Neuronal stem cell (in vitro differentiated cells): ENCODE measurements at regions not wholly inside any gene's neighbourhood (a gene's known extent, or its start where the extent isn't known, plus 50 kb on each side); places are given as distances from the start of the nearest gene placed in this dataset.

Source experiments
- DNase-seq: peaks from one replicate; pipeline ENCODE4 v3.0.0-alpha.2; 2013; ENCODE audit warnings: low spot score
- H2AFZ ChIP-seq: one replicate; pipeline ENCODE4 v1.6.1; 2013; ENCODE audit warnings: mild to moderate bottlenecking, low read length, inconsistent platforms
- H2AK5ac ChIP-seq: 2 replicates; pipeline ENCODE4 v1.6.1; 2013; ENCODE audit warnings: low read depth, mild to moderate bottlenecking, inconsistent platforms, low read length, moderate library complexity, mixed read lengths
- H2BK120ac ChIP-seq: 2 replicates; pipeline ENCODE4 v1.6.1; 2013; ENCODE audit warnings: low read depth, mild to moderate bottlenecking, inconsistent platforms, low read length, moderate library complexity, mixed read lengths
- H2BK12ac ChIP-seq: one replicate; pipeline ENCODE4 v1.6.1; 2013; ENCODE audit warnings: low read length, inconsistent platforms
- H2BK15ac ChIP-seq: 2 replicates; pipeline ENCODE4 v1.6.1; 2013; ENCODE audit warnings: mild to moderate bottlenecking, low read length, inconsistent platforms, mixed read lengths
- H2BK5ac ChIP-seq: one replicate; pipeline ENCODE4 v1.6.1; 2013; ENCODE audit warnings: inconsistent platforms, mild to moderate bottlenecking, low read length, moderate library complexity
- H3K14ac ChIP-seq: one replicate; pipeline ENCODE4 v1.6.1; 2013; ENCODE audit warnings: low read length, inconsistent platforms
- H3K18ac ChIP-seq: 2 replicates; pipeline ENCODE4 v1.6.1; 2013; ENCODE audit warnings: low read length, inconsistent platforms
- H3K23ac ChIP-seq: 2 replicates; pipeline ENCODE4 v1.6.1; 2013; ENCODE audit warnings: low read depth, mild to moderate bottlenecking, mixed read lengths, low read length, inconsistent platforms; ENCODE audit not compliant: poor library complexity
- H3K27ac ChIP-seq: replicated peaks from 3 replicates; pipeline ENCODE4 v1.5.1; 2013; ENCODE audit warnings: low read length, inconsistent platforms
- H3K27me3 ChIP-seq, 3 experiments: 2 replicates each; pipeline ENCODE4 v1.6.1; 2013; ENCODE audit warnings: low read length in 3 of 3, mild to moderate bottlenecking in 2 of 3, inconsistent platforms in 1 of 3, low read depth in 1 of 3, mixed read lengths in 1 of 3, moderate library complexity in 1 of 3; ENCODE audit not compliant: control insufficient read depth in 3 of 3, insufficient read depth in 3 of 3
- H3K36me3 ChIP-seq, 2 donors: replicated peaks in 1 of 2; 2 replicates each; pipeline ENCODE4 v1.6.1; 2013; ENCODE audit warnings: low read length in 2 of 2; ENCODE audit not compliant: control insufficient read depth in 2 of 2, insufficient read depth in 2 of 2
- H3K4ac ChIP-seq: 2 replicates; pipeline ENCODE4 v1.6.1; 2013; ENCODE audit warnings: inconsistent platforms, mild to moderate bottlenecking, low read length, moderate library complexity
- H3K4me1 ChIP-seq, 2 donors: 1 replicate in 1 of 2; 2 replicates in 1 of 2; pipeline ENCODE4 v1.6.1; 2013; ENCODE audit warnings: low read length in 2 of 2, low read depth in 1 of 2; ENCODE audit not compliant: control insufficient read depth in 2 of 2, insufficient read depth in 1 of 2
- H3K4me2 ChIP-seq: one replicate; pipeline ENCODE4 v1.6.1; 2013; ENCODE audit warnings: mild to moderate bottlenecking, low read length, inconsistent platforms; ENCODE audit not compliant: insufficient read depth, poor library complexity, severe bottlenecking
- H3K4me3 ChIP-seq, 2 donors: 2 replicates each; pipeline ENCODE4 v1.5.1; 2013; ENCODE audit warnings: low read length in 2 of 2, mild to moderate bottlenecking in 2 of 2, inconsistent platforms in 1 of 2, moderate library complexity in 1 of 2
- H3K79me1 ChIP-seq: one replicate; pipeline ENCODE4 v1.6.1; 2013; ENCODE audit warnings: low read depth, mild to moderate bottlenecking, inconsistent platforms, low read length, moderate library complexity
- H3K9ac ChIP-seq: one replicate; pipeline ENCODE4 v1.6.1; 2013; ENCODE audit warnings: mild to moderate bottlenecking, low read depth, low read length, inconsistent platforms; ENCODE audit not compliant: poor library complexity
- H3K9me3 ChIP-seq, 2 donors: replicated peaks in 1 of 2; 2 replicates each; pipeline versions ENCODE3 to v1.6.1; 2013; ENCODE audit warnings: low read length in 2 of 2, mild to moderate bottlenecking in 2 of 2, inconsistent platforms in 1 of 2, low read depth in 1 of 2, mixed read lengths in 1 of 2, moderate library complexity in 1 of 2; ENCODE audit not compliant: control insufficient read depth in 2 of 2, insufficient read depth in 1 of 2
- H4K8ac ChIP-seq: one replicate; pipeline ENCODE4 v1.6.1; 2013; ENCODE audit warnings: low read depth, mild to moderate bottlenecking, inconsistent platforms, low read length, moderate library complexity
- H4K91ac ChIP-seq: one replicate; pipeline ENCODE4 v1.6.1; 2013; ENCODE audit warnings: low read length, low read depth, mild to moderate bottlenecking, inconsistent platforms; ENCODE audit not compliant: poor library complexity
- WGBS, 2 donors: extraction: QIAGEN DNeasy Blood & Tissue Kit; methylation state at CpG; one replicate each; pipeline ENCODE4 v1.1.7; 2013; ENCODE audit warnings: missing lambda C conversion rate in 2 of 2, mixed read lengths in 1 of 2; ENCODE audit not compliant: insufficient read length in 2 of 2, insufficient replicate concordance in 1 of 2; ENCODE audit errors: extremely low coverage in 2 of 2; 5-methylcytosine and 5-hydroxymethylcytosine counted together

GRCh38 chr4:38504396-38504715 lies 159.6 kb upstream of the KLF3 start:
- H3K9ac ChIP-seq, result no peak overlapping the region
- WGBS, 2 donors, result no CpG with 5 or more reads among the region's 2 CpGs
- H2BK15ac ChIP-seq, result no peak overlapping the region
- H3K36me3 ChIP-seq, result no peaks in the 10 kb centered on the region
- H3K4me1 ChIP-seq, result no peaks in the 10 kb centered on the region
- H3K27ac ChIP-seq, result no peak overlapping the region
- no peak overlapping the region for H3K4me3 ChIP-seq
- H3K27me3 ChIP-seq, result no peaks in the 10 kb centered on the region
- no peak overlapping the region for H4K8ac ChIP-seq
- no peak overlapping the region for H3K18ac ChIP-seq
- no peak overlapping the region for H2BK12ac ChIP-seq
- H2AFZ ChIP-seq, result no peak overlapping the region
- H3K23ac ChIP-seq, result no peak overlapping the region
- H2BK5ac ChIP-seq, result no peak overlapping the region
- H2BK120ac ChIP-seq, result no peak overlapping the region
- peaks cover 0 to 1% of the 10 kb centered on the region in 2 donors for H3K9me3 ChIP-seq
- H2AK5ac ChIP-seq, result no peak overlapping the region
- H3K4me2 ChIP-seq, result no peak overlapping the region
- H3K14ac ChIP-seq, result no peak overlapping the region
- DNase-seq, result no peak
- no peak overlapping the region for H3K4ac ChIP-seq
- no peaks in the 10 kb centered on the region for H3K79me1 ChIP-seq
- H4K91ac ChIP-seq, result no peak overlapping the region

- Histone ChIP-seq H3K4me2 (no peak overlapping the region), H2AFZ (no peak overlapping the region), H3K9me3 (peaks cover 0 to 1% of the 10 kb centered on the region in 2 donors), H4K8ac (no peak overlapping the region), H3K4ac (no peak overlapping the region), H3K27ac (no peak overlapping the region), H3K9ac (no peak overlapping the region), H2BK15ac (no peak overlapping the region), H2BK120ac (no peak overlapping the region), H3K14ac (no peak overlapping the region), H3K36me3 (no peaks in the 10 kb centered on the region), H3K79me1 (no peaks in the 10 kb centered on the region), H3K18ac (no peak overlapping the region), H3K27me3 (no peaks in the 10 kb centered on the region), H3K4me1 (peaks cover 2 to 4% of the 10 kb centered on the region in 2 donors), H2BK12ac (no peak overlapping the region), H2AK5ac (no peak overlapping the region), H4K91ac (no peak overlapping the region), H2BK5ac (no peak overlapping the region), H3K4me3 (no peak overlapping the region), H3K23ac (no peak overlapping the region)
- no peak for DNase-seq
- no CpG with 5 or more reads among the region's 5 CpGs for WGBS, 2 donors
These were observed 154.4 kb upstream of the KLF3 start for GRCh38 chr4:38509551-38509950.

- Histone ChIP-seq H3K4me2 (no peak overlapping the region), H3K23ac (no peak overlapping the region), H3K27ac (no peak overlapping the region), H2AK5ac (no peak overlapping the region), H2BK120ac (no peak overlapping the region), H3K4ac (no peak overlapping the region), H3K4me3 (no peak overlapping the region), H2BK15ac (no peak overlapping the region), H3K27me3 (no peaks in the 10 kb centered on the region), H3K4me1 (peaks cover 2 to 4% of the 10 kb centered on the region in 2 donors), H3K79me1 (no peaks in the 10 kb centered on the region), H3K9ac (no peak overlapping the region), H2BK12ac (no peak overlapping the region), H4K8ac (no peak overlapping the region), H3K36me3 (no peaks in the 10 kb centered on the region), H2AFZ (no peak overlapping the region), H3K14ac (no peak overlapping the region), H2BK5ac (no peak overlapping the region), H3K9me3 (peaks cover 0 to 1% of the 10 kb centered on the region in 2 donors), H3K18ac (no peak overlapping the region), H4K91ac (no peak overlapping the region)
- no peak for DNase-seq
- no CpG with 5 or more reads among the region's 2 CpGs for WGBS, 2 donors
These were observed 153.8 kb upstream of the KLF3 start for GRCh38 chr4:38510201-38510600.

DNA sequence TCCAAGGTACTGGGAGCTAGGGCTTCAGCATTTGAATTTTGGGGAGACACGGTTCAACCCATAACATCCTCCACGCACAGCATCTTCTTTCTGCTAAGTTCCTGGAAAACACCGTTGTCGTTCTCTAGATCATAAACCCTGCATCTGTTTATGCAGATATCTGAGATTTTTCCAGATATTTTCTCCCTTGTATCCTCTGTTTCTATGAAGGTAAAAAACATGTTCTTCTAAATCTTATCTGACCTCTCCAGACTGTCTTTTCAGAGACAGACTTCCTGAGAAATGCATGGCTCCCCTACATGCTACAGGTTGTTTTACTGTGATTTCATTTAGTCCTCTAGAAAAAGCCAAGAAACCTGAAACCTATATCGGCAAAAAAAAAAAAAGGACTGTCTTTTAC lies 152.3 kb upstream of the KLF3 start:
- no peaks in the 10 kb centered on the region for H3K27me3 ChIP-seq
- H3K79me1 ChIP-seq, result no peaks in the 10 kb centered on the region
- H4K91ac ChIP-seq, result no peak overlapping the region
- H3K4me1 ChIP-seq, result peaks cover 2 to 4% of the 10 kb centered on the region in 2 donors
- H3K4ac ChIP-seq, result no peak overlapping the region
- H4K8ac ChIP-seq, result no peak overlapping the region
- H3K23ac ChIP-seq, result no peak overlapping the region
- no peak overlapping the region for H2BK15ac ChIP-seq
- no peak for DNase-seq
- WGBS, 2 donors, result no CpG with 5 or more reads among the region's 5 CpGs
- H2BK12ac ChIP-seq, result no peak overlapping the region
- H3K4me2 ChIP-seq, result no peak overlapping the region
- H3K4me3 ChIP-seq, result no peak overlapping the region
- peaks cover 0 to 1% of the 10 kb centered on the region in 2 donors for H3K9me3 ChIP-seq
- H3K18ac ChIP-seq, result no peak overlapping the region
- H3K36me3 ChIP-seq, result no peaks in the 10 kb centered on the region
- no peak overlapping the region for H2AK5ac ChIP-seq
- no peak overlapping the region for H2AFZ ChIP-seq
- no peak overlapping the region for H3K27ac ChIP-seq
- H2BK120ac ChIP-seq, result no peak overlapping the region
- no peak overlapping the region for H3K14ac ChIP-seq
- H3K9ac ChIP-seq, result no peak overlapping the region
- H2BK5ac ChIP-seq, result no peak overlapping the region
